ENCODE measurements at regions not wholly inside any gene's neighbourhood (a gene's known extent, or its start where the extent isn't known, plus 50 kb on each side); places are given as distances from the start of the nearest gene placed in this dataset.

- TF ChIP-seq CTCF (conservative IDR thresholded peaks at IDR 0.05; ENCODE audit: low read depth, low read length): no peak
- TF ChIP-seq EZH2 (IDR thresholded peaks at IDR 0.05; ENCODE audit: borderline replicate concordance, low read depth, low read length, poor library complexity, severe bottlenecking): no peak
These were observed 158.1 kb downstream of the KATNAL1 start for GRCh38 chr13:30149248-30149647.
